Stromal cell of bone marrow (primary cell): ENCODE measurements at regions not wholly inside any gene's neighbourhood (a gene's known extent, or its start where the extent isn't known, plus 50 kb on each side); places are given as distances from the start of the nearest gene placed in this dataset.

Experiments used
- DNase-seq: peaks from one replicate; pipeline ENCODE4 v3.0.0-alpha.2; 2012; ENCODE audit warnings: low read depth

GRCh38 chr2:6417050-6417449 is 448.7 kb downstream of the CMPK2 start:
- no peak for DNase-seq

- no peak for DNase-seq
Observed at GRCh38 chr2:6418291-6418690, 447.4 kb downstream of the CMPK2 start.

GRCh38 chr2:6421138-6421730 is 444.5 kb downstream of the CMPK2 start:
- DNase-seq = no peak

- no peak for DNase-seq
Observed at GRCh38 chr2:6421888-6422287, 443.8 kb downstream of the CMPK2 start.

- no peak for DNase-seq
Observed at GRCh38 chr2:6423157-6423556, 442.6 kb downstream of the CMPK2 start.

- DNase-seq = no peak
Observed at GRCh38 chr2:6423944-6424343, 441.8 kb downstream of the CMPK2 start.

GRCh38 chr2:6425032-6425431 is 440.7 kb downstream of the CMPK2 start:
- no peak for DNase-seq

- DNase-seq = no peak
Observed at GRCh38 chr2:6429210-6429986, 436.3 kb downstream of the CMPK2 start.

GRCh38 chr2:6434438-6434837 is 431.3 kb downstream of the CMPK2 start:
- no peak for DNase-seq

- no peak for DNase-seq
Observed at GRCh38 chr2:6441800-6442199, 423.9 kb downstream of the CMPK2 start.

- DNase-seq = no peak
Observed at GRCh38 chr2:6442252-6442985, 423.3 kb downstream of the CMPK2 start.

GRCh38 chr2:6443061-6443823 is 422.5 kb downstream of the CMPK2 start:
- DNase-seq = no peak

- DNase-seq = no peak
Observed at GRCh38 chr2:6444514-6444913, 421.2 kb downstream of the CMPK2 start.

- DNase-seq = no peak
Observed at GRCh38 chr2:6445156-6445555, 420.6 kb downstream of the CMPK2 start.

- DNase-seq = no peak
Observed at GRCh38 chr2:6446938-6447608, 418.6 kb downstream of the CMPK2 start.

GRCh38 chr2:6448893-6449292 is 416.8 kb downstream of the CMPK2 start:
- DNase-seq = no peak

GRCh38 chr2:6449343-6449742 is 416.4 kb downstream of the CMPK2 start:
- no peak for DNase-seq

GRCh38 chr2:6452702-6453481 is 412.8 kb downstream of the CMPK2 start:
- DNase-seq = no peak

GRCh38 chr2:6454286-6454990 is 411.3 kb downstream of the CMPK2 start:
- no peak for DNase-seq

- no peak for DNase-seq
Observed at GRCh38 chr2:6459138-6459537, 406.6 kb downstream of the CMPK2 start.
